Neural cell (in vitro differentiated cells): ENCODE measurements at regions not wholly inside any gene's neighbourhood (a gene's known extent, or its start where the extent isn't known, plus 50 kb on each side); places are given as distances from the start of the nearest gene placed in this dataset.

Source experiments
- H2AFZ ChIP-seq: fragments of 200-600, 300-800 bp; sonication (generic), shearing (Covaris generic); 2 replicates; pipeline ENCODE4 v1.6.0; 2014; ENCODE audit warnings: low read depth, mild to moderate bottlenecking, antibody characterized with exemption, low read length, moderate library complexity
- H3F3A ChIP-seq: fragments of 200-600 bp; shearing (Covaris generic); 2 replicates; pipeline ENCODE4 v1.6.1; 2016; ENCODE audit warnings: mild to moderate bottlenecking, moderate library complexity, mixed read lengths, antibody characterized with exemption, low read length; ENCODE audit not compliant: insufficient read depth, poor library complexity, severe bottlenecking
- H3K27ac ChIP-seq: fragments of 200-600, 300-800 bp; sonication (generic), shearing (Covaris generic); 2 replicates; pipeline ENCODE4 v1.5.1; 2014; ENCODE audit warnings: mild to moderate bottlenecking, low read length, moderate library complexity
- H3K27me3 ChIP-seq: fragments of 300-800, 200-600 bp; sonication (generic), shearing (Covaris generic); 2 replicates; pipeline ENCODE4 v1.6.0; 2014; ENCODE audit warnings: mild to moderate bottlenecking, low read depth, low read length, moderate library complexity; ENCODE audit not compliant: insufficient read depth
- H3K36me3 ChIP-seq: fragments of 300-800, 200-600 bp; sonication (generic), shearing (Covaris generic); 2 replicates; pipeline ENCODE4 v1.5.1; 2014; ENCODE audit warnings: mild to moderate bottlenecking, antibody characterized with exemption, low read length, moderate library complexity; ENCODE audit not compliant: insufficient read depth
- H3K4me2 ChIP-seq: fragments of 300-800, 200-600 bp; sonication (generic), shearing (Covaris generic); 2 replicates; pipeline ENCODE4 v1.6.0; 2014; ENCODE audit warnings: mild to moderate bottlenecking, low read length
- H3K4me3 ChIP-seq: fragments of 300-800, 200-600 bp; sonication (generic), shearing (Covaris generic); 2 replicates; pipeline ENCODE4 v1.5.1; 2014; ENCODE audit warnings: mild to moderate bottlenecking, low read length, moderate library complexity
- H3K79me2 ChIP-seq: fragments of 200-600 bp; shearing (Covaris generic); replicated peaks from 2 replicates; pipeline ENCODE4 v1.6.0; 2014; ENCODE audit warnings: mild to moderate bottlenecking, low read length, moderate library complexity; ENCODE audit not compliant: insufficient read depth
- H3K9ac ChIP-seq: fragments of 300-800, 200-600 bp; sonication (generic), shearing (Covaris generic); 2 replicates; pipeline ENCODE4 v1.6.1; 2016; ENCODE audit warnings: mild to moderate bottlenecking, low read length, mixed read lengths
- H3K9me2 ChIP-seq: fragments of 200-600 bp; shearing (Covaris generic); 2 replicates; pipeline ENCODE4 v1.6.1; 2016; ENCODE audit warnings: mild to moderate bottlenecking, low read length, mixed read lengths; ENCODE audit not compliant: insufficient read depth
- H3K9me3 ChIP-seq: fragments of 200-600, 300-800 bp; sonication (generic), shearing (Covaris generic); 2 replicates; pipeline ENCODE4 v1.6.1; 2016; ENCODE audit warnings: mild to moderate bottlenecking, mixed run types, low read length, moderate library complexity, mixed read lengths
- H4K20me1 ChIP-seq: fragments of 200-600 bp; shearing (Covaris generic); 2 replicates; pipeline ENCODE4 v1.6.1; 2016; ENCODE audit warnings: mild to moderate bottlenecking, mixed run types; ENCODE audit not compliant: insufficient read depth
- EP300 ChIP-seq: fragments of 450-650 bp; conservative IDR thresholded peaks from 2 replicates; pipeline ENCODE4 v1.6.1; 2014; ENCODE audit warnings: antibody characterized with exemption, mild to moderate bottlenecking, moderate library complexity; ENCODE audit not compliant: poor library complexity, severe bottlenecking
- EZH2 ChIP-seq: fragments of 200-600, 300-800 bp; shearing (Covaris generic), sonication (generic); IDR thresholded peaks from 2 replicates; pipeline ENCODE4 v1.6.1; 2014; ENCODE audit warnings: antibody characterized with exemption, low read length, borderline replicate concordance, mild to moderate bottlenecking; ENCODE audit not compliant: insufficient read depth, poor library complexity, severe bottlenecking
- MXI1 ChIP-seq: fragments of 450-650 bp; conservative IDR thresholded peaks from 2 replicates; pipeline ENCODE4 v1.6.1; 2014; ENCODE audit warnings: antibody characterized with exemption, mild to moderate bottlenecking; ENCODE audit not compliant: poor library complexity, severe bottlenecking
- POLR2AphosphoS5 ChIP-seq: IDR thresholded peaks from 2 replicates; pipeline ENCODE4 v1.6.1; 2012
- RAD21 ChIP-seq: fragments of 450-650 bp; conservative IDR thresholded peaks from 2 replicates; pipeline ENCODE4 v1.6.1; 2014; ENCODE audit warnings: antibody characterized with exemption, mild to moderate bottlenecking, moderate library complexity
- SMC3 ChIP-seq: fragments of 450-650 bp; conservative IDR thresholded peaks from 2 replicates; pipeline ENCODE4 v1.6.1; 2014; ENCODE audit warnings: antibody characterized with exemption, mild to moderate bottlenecking, moderate library complexity; ENCODE audit not compliant: poor library complexity
- TAF1 ChIP-seq: IDR thresholded peaks from 2 replicates; pipeline ENCODE4 v1.6.1; 2012; ENCODE audit warnings: low read depth
- TF ChIP-seq, protein P1 (sequence below): IDR thresholded peaks from 2 replicates; pipeline ENCODE4 v1.6.1; 2012; ENCODE audit warnings: borderline replicate concordance
- TF ChIP-seq, protein P2 (sequence below): fragments of 450-650 bp; IDR thresholded peaks from 2 replicates; pipeline ENCODE4 v1.5.1; 2014; ENCODE audit warnings: antibody characterized with exemption, mild to moderate bottlenecking, moderate library complexity; ENCODE audit not compliant: poor library complexity, severe bottlenecking

DNA sequence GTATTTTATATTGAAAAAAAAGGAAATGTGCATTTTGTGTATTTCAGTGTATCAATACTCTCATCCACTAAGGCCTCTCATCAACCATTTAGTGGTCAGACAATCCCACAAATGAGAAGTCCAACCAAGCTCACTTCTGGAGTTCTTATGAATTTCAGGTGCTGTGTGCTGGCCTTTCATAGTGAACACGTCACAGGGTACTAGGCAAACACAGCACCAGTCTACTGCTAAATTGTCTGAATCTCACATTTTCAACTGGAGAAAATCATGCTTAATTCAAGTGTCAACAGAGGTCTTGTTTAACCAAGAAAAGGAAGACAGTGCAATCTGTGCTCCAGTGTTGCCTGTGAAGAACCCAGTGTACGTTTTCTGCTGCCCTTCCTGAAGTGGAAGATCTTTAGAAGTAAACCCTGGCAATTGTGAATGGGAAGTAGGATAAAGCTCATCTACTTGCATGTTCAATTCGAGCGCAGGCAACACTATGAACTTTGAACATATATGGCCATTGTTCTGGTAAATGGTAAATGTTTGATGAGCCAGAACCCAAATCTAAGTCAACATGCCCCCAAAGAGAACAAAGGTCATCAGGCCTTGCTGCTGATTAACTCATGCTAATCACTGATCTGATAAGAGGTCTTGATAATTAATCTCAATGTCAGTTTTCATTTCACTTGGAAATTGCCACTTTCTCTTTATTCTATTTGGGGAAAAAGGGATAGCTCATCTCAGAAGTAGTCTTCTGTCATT, 439.2 kb upstream of the SOX9 start:
- Histone ChIP-seq H3K4me3 (no peak overlapping the region), H3K9me2 (no peaks in the 10 kb centered on the region), H3K27ac (no peak overlapping the region), H3K79me2 (no peaks in the 10 kb centered on the region), H3F3A (no peaks in the 10 kb centered on the region), H3K4me2 (no peak overlapping the region), H3K9me3 (no peaks in the 10 kb centered on the region), H3K27me3 (no peaks in the 10 kb centered on the region), H3K9ac (no peak overlapping the region), H4K20me1 (no peaks in the 10 kb centered on the region), H3K36me3 (no peaks in the 10 kb centered on the region), H2AFZ (no peak overlapping the region)
- TF ChIP-seq, protein P1, sequence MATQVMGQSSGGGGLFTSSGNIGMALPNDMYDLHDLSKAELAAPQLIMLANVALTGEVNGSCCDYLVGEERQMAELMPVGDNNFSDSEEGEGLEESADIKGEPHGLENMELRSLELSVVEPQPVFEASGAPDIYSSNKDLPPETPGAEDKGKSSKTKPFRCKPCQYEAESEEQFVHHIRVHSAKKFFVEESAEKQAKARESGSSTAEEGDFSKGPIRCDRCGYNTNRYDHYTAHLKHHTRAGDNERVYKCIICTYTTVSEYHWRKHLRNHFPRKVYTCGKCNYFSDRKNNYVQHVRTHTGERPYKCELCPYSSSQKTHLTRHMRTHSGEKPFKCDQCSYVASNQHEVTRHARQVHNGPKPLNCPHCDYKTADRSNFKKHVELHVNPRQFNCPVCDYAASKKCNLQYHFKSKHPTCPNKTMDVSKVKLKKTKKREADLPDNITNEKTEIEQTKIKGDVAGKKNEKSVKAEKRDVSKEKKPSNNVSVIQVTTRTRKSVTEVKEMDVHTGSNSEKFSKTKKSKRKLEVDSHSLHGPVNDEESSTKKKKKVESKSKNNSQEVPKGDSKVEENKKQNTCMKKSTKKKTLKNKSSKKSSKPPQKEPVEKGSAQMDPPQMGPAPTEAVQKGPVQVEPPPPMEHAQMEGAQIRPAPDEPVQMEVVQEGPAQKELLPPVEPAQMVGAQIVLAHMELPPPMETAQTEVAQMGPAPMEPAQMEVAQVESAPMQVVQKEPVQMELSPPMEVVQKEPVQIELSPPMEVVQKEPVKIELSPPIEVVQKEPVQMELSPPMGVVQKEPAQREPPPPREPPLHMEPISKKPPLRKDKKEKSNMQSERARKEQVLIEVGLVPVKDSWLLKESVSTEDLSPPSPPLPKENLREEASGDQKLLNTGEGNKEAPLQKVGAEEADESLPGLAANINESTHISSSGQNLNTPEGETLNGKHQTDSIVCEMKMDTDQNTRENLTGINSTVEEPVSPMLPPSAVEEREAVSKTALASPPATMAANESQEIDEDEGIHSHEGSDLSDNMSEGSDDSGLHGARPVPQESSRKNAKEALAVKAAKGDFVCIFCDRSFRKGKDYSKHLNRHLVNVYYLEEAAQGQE, result no peak
- no peak for TF ChIP-seq EP300
- TF ChIP-seq POLR2AphosphoS5, result no peak
- no peak for TF ChIP-seq RAD21
- no peak for TF ChIP-seq MXI1
- TF ChIP-seq TAF1, result no peak
- TF ChIP-seq, protein P2, sequence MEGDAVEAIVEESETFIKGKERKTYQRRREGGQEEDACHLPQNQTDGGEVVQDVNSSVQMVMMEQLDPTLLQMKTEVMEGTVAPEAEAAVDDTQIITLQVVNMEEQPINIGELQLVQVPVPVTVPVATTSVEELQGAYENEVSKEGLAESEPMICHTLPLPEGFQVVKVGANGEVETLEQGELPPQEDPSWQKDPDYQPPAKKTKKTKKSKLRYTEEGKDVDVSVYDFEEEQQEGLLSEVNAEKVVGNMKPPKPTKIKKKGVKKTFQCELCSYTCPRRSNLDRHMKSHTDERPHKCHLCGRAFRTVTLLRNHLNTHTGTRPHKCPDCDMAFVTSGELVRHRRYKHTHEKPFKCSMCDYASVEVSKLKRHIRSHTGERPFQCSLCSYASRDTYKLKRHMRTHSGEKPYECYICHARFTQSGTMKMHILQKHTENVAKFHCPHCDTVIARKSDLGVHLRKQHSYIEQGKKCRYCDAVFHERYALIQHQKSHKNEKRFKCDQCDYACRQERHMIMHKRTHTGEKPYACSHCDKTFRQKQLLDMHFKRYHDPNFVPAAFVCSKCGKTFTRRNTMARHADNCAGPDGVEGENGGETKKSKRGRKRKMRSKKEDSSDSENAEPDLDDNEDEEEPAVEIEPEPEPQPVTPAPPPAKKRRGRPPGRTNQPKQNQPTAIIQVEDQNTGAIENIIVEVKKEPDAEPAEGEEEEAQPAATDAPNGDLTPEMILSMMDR, result no peak
- no peak for TF ChIP-seq SMC3
- TF ChIP-seq EZH2, result no peak

DNA sequence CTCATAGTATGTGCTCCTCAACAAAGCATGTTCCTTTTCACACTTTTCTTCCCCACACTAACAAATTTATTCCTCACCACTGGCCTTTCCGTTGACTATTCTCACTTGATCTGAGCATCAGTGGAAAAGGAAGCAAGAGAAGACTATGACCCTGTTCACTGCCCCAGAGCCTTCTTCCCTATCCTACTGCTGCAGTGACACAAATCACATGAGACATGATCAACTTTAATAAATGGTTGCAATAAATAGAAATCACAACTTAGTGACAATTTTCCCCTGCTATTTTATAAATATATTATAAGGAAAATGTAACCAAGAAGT, 438.7 kb upstream of the SOX9 start:
- Histone ChIP-seq H3K27me3 (no peaks in the 10 kb centered on the region), H3K27ac (no peak overlapping the region), H2AFZ (no peak overlapping the region), H3K36me3 (no peaks in the 10 kb centered on the region), H3K79me2 (no peaks in the 10 kb centered on the region), H3K9ac (no peak overlapping the region), H3K4me3 (no peak overlapping the region), H4K20me1 (no peaks in the 10 kb centered on the region), H3K9me2 (no peaks in the 10 kb centered on the region), H3F3A (no peaks in the 10 kb centered on the region), H3K4me2 (no peak overlapping the region), H3K9me3 (no peaks in the 10 kb centered on the region)
- TF ChIP-seq MXI1, result no peak
- TF ChIP-seq, protein P1, result no peak
- TF ChIP-seq EZH2, result no peak
- TF ChIP-seq TAF1, result no peak
- no peak for TF ChIP-seq POLR2AphosphoS5
- no peak for TF ChIP-seq SMC3
- TF ChIP-seq, protein P2, result no peak
- TF ChIP-seq EP300, result no peak
- no peak for TF ChIP-seq RAD21
